Prostate gland (tissue), 2 donors: ENCODE measurements at regions not wholly inside any gene's neighbourhood (a gene's known extent, or its start where the extent isn't known, plus 50 kb on each side); places are given as distances from the start of the nearest gene placed in this dataset.

Experiments
- POLR2A ChIP-seq: fragments of 450-650 bp; IDR thresholded peaks from one replicate; pipeline ENCODE4 v1.6.1; 2016; ENCODE audit warnings: antibody characterized with exemption, mild to moderate bottlenecking
- POLR2AphosphoS5 ChIP-seq: sonication (generic); formaldehyde crosslinking; IDR thresholded peaks from one replicate; pipeline ENCODE4 v1.6.1; 2017; ENCODE audit warnings: antibody characterized with exemption
- TF ChIP-seq, protein P1 (sequence below), 4 experiments: fragments of 200-600 bp in 2 of 4; fragments of 450-650 bp in 2 of 4; sonication (generic) in 2 of 4; IDR thresholded peaks; 1 replicate in 3 of 4; 2 replicates in 1 of 4; pipeline ENCODE4 v1.5.1; 2016 to 2019; ENCODE audit warnings: antibody characterized with exemption in 4 of 4, mild to moderate bottlenecking in 2 of 4, moderate library complexity in 2 of 4

- TF ChIP-seq POLR2AphosphoS5 = no peak
- no peak for TF ChIP-seq POLR2A
- TF ChIP-seq, protein P1, sequence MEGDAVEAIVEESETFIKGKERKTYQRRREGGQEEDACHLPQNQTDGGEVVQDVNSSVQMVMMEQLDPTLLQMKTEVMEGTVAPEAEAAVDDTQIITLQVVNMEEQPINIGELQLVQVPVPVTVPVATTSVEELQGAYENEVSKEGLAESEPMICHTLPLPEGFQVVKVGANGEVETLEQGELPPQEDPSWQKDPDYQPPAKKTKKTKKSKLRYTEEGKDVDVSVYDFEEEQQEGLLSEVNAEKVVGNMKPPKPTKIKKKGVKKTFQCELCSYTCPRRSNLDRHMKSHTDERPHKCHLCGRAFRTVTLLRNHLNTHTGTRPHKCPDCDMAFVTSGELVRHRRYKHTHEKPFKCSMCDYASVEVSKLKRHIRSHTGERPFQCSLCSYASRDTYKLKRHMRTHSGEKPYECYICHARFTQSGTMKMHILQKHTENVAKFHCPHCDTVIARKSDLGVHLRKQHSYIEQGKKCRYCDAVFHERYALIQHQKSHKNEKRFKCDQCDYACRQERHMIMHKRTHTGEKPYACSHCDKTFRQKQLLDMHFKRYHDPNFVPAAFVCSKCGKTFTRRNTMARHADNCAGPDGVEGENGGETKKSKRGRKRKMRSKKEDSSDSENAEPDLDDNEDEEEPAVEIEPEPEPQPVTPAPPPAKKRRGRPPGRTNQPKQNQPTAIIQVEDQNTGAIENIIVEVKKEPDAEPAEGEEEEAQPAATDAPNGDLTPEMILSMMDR (IDR thresholded peaks at IDR 0.05) = no peak
Observed at GRCh38 chr13:111467111-111467890, 146.9 kb downstream of the TEX29 start.
